GM12873 (cell line): ENCODE measurements at regions not wholly inside any gene's neighbourhood (a gene's known extent, or its start where the extent isn't known, plus 50 kb on each side); places are given as distances from the start of the nearest gene placed in this dataset.

Experiments
- CTCF ChIP-seq: IDR thresholded peaks from 2 replicates; pipeline ENCODE4 v1.5.1; 2012; ENCODE audit warnings: low read depth, mild to moderate bottlenecking, moderate library complexity, low read length, control low read depth; ENCODE audit not compliant: insufficient read depth; ENCODE audit errors: missing control alignments

- no peak for TF ChIP-seq CTCF
Observed at GRCh38 chr5:24135536-24135935, 509.2 kb downstream of the CDH10 start.

- TF ChIP-seq CTCF: no peak
Observed at GRCh38 chr5:24141046-24141445, 503.7 kb downstream of the CDH10 start.

- TF ChIP-seq CTCF: no peak
Observed at GRCh38 chr5:24142341-24142740, 502.4 kb downstream of the CDH10 start.

- TF ChIP-seq CTCF: no peak
Observed at GRCh38 chr5:24145806-24146205, 499.0 kb downstream of the CDH10 start.

GRCh38 chr5:24161559-24161958 lies 483.2 kb downstream of the CDH10 start:
- no peak for TF ChIP-seq CTCF

GRCh38 chr5:24162343-24162742 lies 482.4 kb downstream of the CDH10 start:
- no peak for TF ChIP-seq CTCF

- no peak for TF ChIP-seq CTCF
Observed at GRCh38 chr5:24163091-24163490, 481.7 kb downstream of the CDH10 start.
